Neural cell (in vitro differentiated cells): ENCODE measurements at regions not wholly inside any gene's neighbourhood (a gene's known extent, or its start where the extent isn't known, plus 50 kb on each side); places are given as distances from the start of the nearest gene placed in this dataset.

ENCODE experiments used
- H2AFZ ChIP-seq: fragments of 200-600, 300-800 bp; sonication (generic), shearing (Covaris generic); 2 replicates; pipeline ENCODE4 v1.6.0; 2014; ENCODE audit warnings: low read depth, mild to moderate bottlenecking, antibody characterized with exemption, low read length, moderate library complexity
- H3F3A ChIP-seq: fragments of 200-600 bp; shearing (Covaris generic); 2 replicates; pipeline ENCODE4 v1.6.1; 2016; ENCODE audit warnings: mild to moderate bottlenecking, moderate library complexity, mixed read lengths, antibody characterized with exemption, low read length; ENCODE audit not compliant: insufficient read depth, poor library complexity, severe bottlenecking
- H3K27ac ChIP-seq: fragments of 200-600, 300-800 bp; sonication (generic), shearing (Covaris generic); 2 replicates; pipeline ENCODE4 v1.5.1; 2014; ENCODE audit warnings: mild to moderate bottlenecking, low read length, moderate library complexity
- H3K27me3 ChIP-seq: fragments of 300-800, 200-600 bp; sonication (generic), shearing (Covaris generic); 2 replicates; pipeline ENCODE4 v1.6.0; 2014; ENCODE audit warnings: mild to moderate bottlenecking, low read depth, low read length, moderate library complexity; ENCODE audit not compliant: insufficient read depth
- H3K36me3 ChIP-seq: fragments of 300-800, 200-600 bp; sonication (generic), shearing (Covaris generic); 2 replicates; pipeline ENCODE4 v1.5.1; 2014; ENCODE audit warnings: mild to moderate bottlenecking, antibody characterized with exemption, low read length, moderate library complexity; ENCODE audit not compliant: insufficient read depth
- H3K4me2 ChIP-seq: fragments of 300-800, 200-600 bp; sonication (generic), shearing (Covaris generic); 2 replicates; pipeline ENCODE4 v1.6.0; 2014; ENCODE audit warnings: mild to moderate bottlenecking, low read length
- H3K4me3 ChIP-seq: fragments of 300-800, 200-600 bp; sonication (generic), shearing (Covaris generic); 2 replicates; pipeline ENCODE4 v1.5.1; 2014; ENCODE audit warnings: mild to moderate bottlenecking, low read length, moderate library complexity
- H3K79me2 ChIP-seq: fragments of 200-600 bp; shearing (Covaris generic); replicated peaks from 2 replicates; pipeline ENCODE4 v1.6.0; 2014; ENCODE audit warnings: mild to moderate bottlenecking, low read length, moderate library complexity; ENCODE audit not compliant: insufficient read depth
- H3K9ac ChIP-seq: fragments of 300-800, 200-600 bp; sonication (generic), shearing (Covaris generic); 2 replicates; pipeline ENCODE4 v1.6.1; 2016; ENCODE audit warnings: mild to moderate bottlenecking, low read length, mixed read lengths
- H3K9me2 ChIP-seq: fragments of 200-600 bp; shearing (Covaris generic); 2 replicates; pipeline ENCODE4 v1.6.1; 2016; ENCODE audit warnings: mild to moderate bottlenecking, low read length, mixed read lengths; ENCODE audit not compliant: insufficient read depth
- H3K9me3 ChIP-seq: fragments of 200-600, 300-800 bp; sonication (generic), shearing (Covaris generic); 2 replicates; pipeline ENCODE4 v1.6.1; 2016; ENCODE audit warnings: mild to moderate bottlenecking, mixed run types, low read length, moderate library complexity, mixed read lengths
- H4K20me1 ChIP-seq: fragments of 200-600 bp; shearing (Covaris generic); 2 replicates; pipeline ENCODE4 v1.6.1; 2016; ENCODE audit warnings: mild to moderate bottlenecking, mixed run types; ENCODE audit not compliant: insufficient read depth
- EP300 ChIP-seq: fragments of 450-650 bp; conservative IDR thresholded peaks from 2 replicates; pipeline ENCODE4 v1.6.1; 2014; ENCODE audit warnings: antibody characterized with exemption, mild to moderate bottlenecking, moderate library complexity; ENCODE audit not compliant: poor library complexity, severe bottlenecking
- EZH2 ChIP-seq: fragments of 200-600, 300-800 bp; shearing (Covaris generic), sonication (generic); IDR thresholded peaks from 2 replicates; pipeline ENCODE4 v1.6.1; 2014; ENCODE audit warnings: antibody characterized with exemption, low read length, borderline replicate concordance, mild to moderate bottlenecking; ENCODE audit not compliant: insufficient read depth, poor library complexity, severe bottlenecking
- MXI1 ChIP-seq: fragments of 450-650 bp; conservative IDR thresholded peaks from 2 replicates; pipeline ENCODE4 v1.6.1; 2014; ENCODE audit warnings: antibody characterized with exemption, mild to moderate bottlenecking; ENCODE audit not compliant: poor library complexity, severe bottlenecking
- POLR2AphosphoS5 ChIP-seq: IDR thresholded peaks from 2 replicates; pipeline ENCODE4 v1.6.1; 2012
- RAD21 ChIP-seq: fragments of 450-650 bp; conservative IDR thresholded peaks from 2 replicates; pipeline ENCODE4 v1.6.1; 2014; ENCODE audit warnings: antibody characterized with exemption, mild to moderate bottlenecking, moderate library complexity
- REST ChIP-seq: IDR thresholded peaks from 2 replicates; pipeline ENCODE4 v1.6.1; 2012; ENCODE audit warnings: borderline replicate concordance
- SMC3 ChIP-seq: fragments of 450-650 bp; conservative IDR thresholded peaks from 2 replicates; pipeline ENCODE4 v1.6.1; 2014; ENCODE audit warnings: antibody characterized with exemption, mild to moderate bottlenecking, moderate library complexity; ENCODE audit not compliant: poor library complexity
- TAF1 ChIP-seq: IDR thresholded peaks from 2 replicates; pipeline ENCODE4 v1.6.1; 2012; ENCODE audit warnings: low read depth

- Histone ChIP-seq H3K4me2 (no peak overlapping the region), H3K36me3 (no peaks in the 10 kb centered on the region), H3K27me3 (no peaks in the 10 kb centered on the region), H4K20me1 (no peaks in the 10 kb centered on the region), H3K4me3 (no peak overlapping the region), H3K9ac (no peak overlapping the region), H3K79me2 (no peaks in the 10 kb centered on the region), H3K9me3 (no peaks in the 10 kb centered on the region), H3K9me2 (no peaks in the 10 kb centered on the region), H2AFZ (no peak overlapping the region), H3F3A (no peaks in the 10 kb centered on the region), H3K27ac (peak overlapping the region; percentile 48)
- peak; percentile 52 for TF ChIP-seq EP300
- peak; percentile 60 for TF ChIP-seq POLR2AphosphoS5
- no peak for TF ChIP-seq REST
Observed at GRCh38 chr4:177986236-177986635, 544.0 kb upstream of the AGA start.

- H3K9me2 ChIP-seq = no peaks in the 10 kb centered on the region
- no peak overlapping the region for H3K9ac ChIP-seq
- no peak overlapping the region for H3K4me3 ChIP-seq
- no peak overlapping the region for H3K4me2 ChIP-seq
- no peaks in the 10 kb centered on the region for H3F3A ChIP-seq
- no peak overlapping the region for H2AFZ ChIP-seq
- H3K27ac ChIP-seq = no peak overlapping the region
- no peaks in the 10 kb centered on the region for H3K9me3 ChIP-seq
- H3K79me2 ChIP-seq = no peaks in the 10 kb centered on the region
- H3K36me3 ChIP-seq = no peaks in the 10 kb centered on the region
- no peaks in the 10 kb centered on the region for H4K20me1 ChIP-seq
- TF ChIP-seq POLR2AphosphoS5 (no peak), RAD21 (no peak), SMC3 (no peak), REST (no peak), EP300 (no peak), MXI1 (no peak), EZH2 (no peak), TAF1 (no peak)
- no peaks in the 10 kb centered on the region for H3K27me3 ChIP-seq
Observed at GRCh38 chr4:177987896-177988295, 545.7 kb upstream of the AGA start.
